Activated CD4-positive, alpha-beta T cell treated with anti-CD3 and anti-CD28 coated beads, Interleukin-2, Interleukin-6, amounts not matched to agents 100 ng/mL and 50 ng/mL, durations not matched to agents 16 hours and 8 hours (primary cell): ENCODE measurements at regions not wholly inside any gene's neighbourhood (a gene's known extent, or its start where the extent isn't known, plus 50 kb on each side); places are given as distances from the start of the nearest gene placed in this dataset.

Experiments used
- DNase-seq: peaks from one replicate; pipeline ENCODE4 v3.0.0-alpha.2; 2020

GRCh38 chr18:55166260-55166598 lies 207.0 kb upstream of the CCDC68 start:
- no peak for DNase-seq

GRCh38 chr18:55163550-55163949 lies 204.3 kb upstream of the CCDC68 start:
- DNase-seq = no peak

DNA sequence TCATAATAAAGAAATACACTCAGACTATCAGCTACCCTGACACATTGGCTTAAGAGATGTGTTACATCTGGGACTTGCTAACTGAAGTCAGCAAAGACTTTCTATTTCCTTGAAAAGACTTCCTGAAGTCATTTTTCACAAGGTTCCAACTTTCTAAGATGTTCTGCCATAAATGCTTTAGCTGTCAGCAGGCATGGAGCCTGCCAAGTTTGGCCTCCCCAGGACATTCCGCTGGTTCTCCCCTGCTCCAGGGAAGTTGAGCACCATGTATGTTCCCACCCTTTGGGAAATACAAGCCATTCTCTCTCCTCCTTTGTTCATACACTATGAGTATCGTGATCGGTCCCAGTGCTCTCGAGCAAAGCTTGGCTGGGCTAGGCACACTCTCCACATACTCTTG lies 202.7 kb upstream of the CCDC68 start:
- no peak for DNase-seq

- DNase-seq = no peak
Observed at GRCh38 chr18:55159027-55159426, 199.8 kb upstream of the CCDC68 start.

- DNase-seq = no peak
Observed at GRCh38 chr18:55158570-55158969, 199.3 kb upstream of the CCDC68 start.

- DNase-seq = no peak
Observed at GRCh38 chr18:55153346-55153745, 194.1 kb upstream of the CCDC68 start.

DNA sequence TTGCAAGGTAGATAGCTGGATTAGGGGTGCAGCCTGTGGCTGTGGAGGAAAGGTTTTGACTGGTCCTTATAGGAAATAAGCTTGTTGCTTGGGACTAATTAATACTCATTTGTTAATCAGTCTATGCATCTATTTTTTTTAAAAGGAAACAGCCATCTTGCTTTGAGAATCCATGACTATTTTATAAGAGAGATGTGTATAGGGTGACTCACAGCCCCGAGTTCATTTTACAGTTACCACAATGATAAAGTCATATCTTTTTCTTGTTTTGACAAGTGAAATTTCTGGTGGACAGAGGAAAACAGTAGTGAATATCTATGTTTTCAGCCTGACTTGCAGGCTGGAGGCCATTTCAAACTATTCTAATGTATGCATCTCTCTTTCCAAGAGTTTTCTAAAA lies 193.5 kb upstream of the CCDC68 start:
- DNase-seq = no peak

DNA sequence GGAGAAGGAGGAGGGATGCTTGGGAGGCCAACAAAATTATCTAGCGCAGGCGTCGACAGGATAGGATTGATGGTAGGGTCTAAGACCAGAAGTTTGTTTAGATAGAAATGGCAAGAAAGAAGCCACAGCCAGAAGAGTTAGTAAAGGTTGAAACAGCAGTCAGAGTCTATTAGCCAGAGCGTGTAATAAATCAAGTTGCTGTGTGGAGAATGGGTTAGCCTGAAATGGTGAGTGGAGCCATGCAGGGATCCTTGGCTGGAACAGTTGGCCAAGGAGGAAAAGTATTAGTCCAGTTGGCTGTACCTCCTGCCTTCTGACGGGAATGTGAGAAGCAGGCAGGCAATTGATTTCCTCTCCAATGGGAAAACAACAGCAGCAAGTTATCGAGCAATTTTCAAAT lies 190.7 kb upstream of the CCDC68 start:
- DNase-seq = no peak

DNA sequence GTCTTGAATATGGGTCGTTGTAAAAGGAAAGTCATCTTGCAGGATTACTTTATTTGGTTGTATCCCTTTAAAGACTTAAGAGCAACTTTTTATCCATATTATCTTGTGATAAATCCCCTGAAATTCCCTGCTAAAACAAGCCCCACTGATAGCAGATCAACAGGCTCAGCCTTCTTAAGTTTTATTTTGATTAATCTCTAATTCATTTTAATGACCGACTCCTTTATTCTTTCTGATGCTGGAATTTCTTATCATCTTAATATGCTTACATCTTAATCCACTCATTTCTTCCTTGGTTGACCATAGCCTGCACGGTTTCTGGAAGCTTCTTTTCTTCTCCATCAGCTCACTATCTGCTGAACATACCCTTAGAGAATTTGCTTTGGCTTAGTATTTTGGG lies 188.5 kb upstream of the CCDC68 start:
- DNase-seq = no peak

GRCh38 chr18:55144193-55144930 lies 185.1 kb upstream of the CCDC68 start:
- DNase-seq = no peak

DNA sequence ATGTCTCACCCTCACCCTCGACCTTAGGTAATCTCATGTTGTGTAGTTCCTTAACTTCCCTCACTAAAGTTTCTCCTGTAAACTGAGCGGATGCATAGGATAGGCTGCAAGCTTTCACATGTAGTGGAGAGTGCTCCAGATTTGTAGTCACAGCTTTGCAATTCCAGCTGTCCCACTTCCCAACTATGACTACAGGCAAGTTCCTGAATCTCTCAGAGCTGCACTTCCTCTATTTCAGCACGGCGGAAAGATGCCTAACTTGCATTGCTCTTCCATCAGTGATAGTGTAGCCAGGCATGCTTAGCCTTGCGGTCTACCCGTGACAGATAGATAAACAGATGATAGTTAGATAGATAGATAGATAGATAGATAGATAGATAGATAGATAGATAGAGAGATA lies 183.1 kb upstream of the CCDC68 start:
- no peak for DNase-seq

DNA sequence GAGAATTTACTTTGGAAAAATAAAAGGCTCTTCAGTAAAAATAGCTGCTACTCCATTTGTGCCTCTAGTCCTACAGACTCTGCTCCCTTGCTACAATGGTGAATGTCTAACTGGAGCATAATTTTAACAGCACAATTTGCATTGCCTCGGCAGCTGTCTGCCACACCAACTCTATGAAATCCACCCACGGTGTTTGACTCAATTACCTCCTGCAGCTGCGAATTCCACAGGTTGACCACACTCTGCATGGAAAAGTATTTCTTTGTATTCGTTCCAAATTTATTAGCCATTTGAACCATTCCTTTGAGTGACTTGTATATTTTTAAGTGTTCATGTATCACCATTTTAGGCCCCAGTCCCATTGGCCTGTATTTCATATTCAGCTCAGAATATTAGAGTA lies 182.1 kb upstream of the CCDC68 start:
- DNase-seq = no peak

- DNase-seq = no peak
Observed at GRCh38 chr18:55139836-55140235, 180.6 kb upstream of the CCDC68 start.

DNA sequence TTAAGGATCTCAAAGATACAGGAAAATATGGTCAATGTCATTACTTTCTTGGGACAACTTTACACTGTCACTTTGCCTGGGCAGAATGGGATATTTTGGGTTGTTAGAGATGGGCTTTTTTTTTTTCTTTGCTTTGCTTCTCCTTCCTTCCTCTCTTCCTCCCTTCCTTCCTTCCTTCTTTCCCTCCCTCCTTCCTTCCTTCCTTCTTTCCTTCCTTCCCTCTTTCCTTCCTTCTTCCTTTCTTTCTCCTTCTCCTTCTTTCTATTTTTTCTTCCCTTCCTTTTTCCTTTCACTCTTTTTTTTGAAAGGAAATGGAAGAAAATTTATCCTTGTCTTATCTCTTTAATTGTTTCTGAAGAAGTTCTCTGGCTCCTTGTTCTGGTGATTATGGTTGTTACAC lies 180.0 kb upstream of the CCDC68 start:
- DNase-seq = no peak

DNA sequence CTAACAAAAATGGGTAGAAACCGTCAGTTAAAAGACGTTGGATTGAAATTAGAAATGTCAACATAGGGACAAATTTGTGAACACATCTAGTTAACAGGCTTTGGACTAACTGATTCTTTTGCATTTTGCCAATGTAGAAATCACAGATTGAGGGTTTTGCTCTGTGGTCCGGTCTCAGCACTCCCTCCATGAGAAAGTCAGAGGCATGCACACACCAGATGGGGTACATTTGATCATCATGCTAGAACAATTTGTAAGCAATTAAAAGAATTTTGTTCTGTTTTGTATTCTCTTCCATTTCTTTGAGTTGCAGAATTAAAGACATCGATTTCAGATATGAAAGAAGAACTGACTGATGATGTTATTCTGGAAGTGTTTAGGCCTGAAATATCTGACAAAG lies 179.1 kb upstream of the CCDC68 start:
- DNase-seq = no peak

GRCh38 chr18:55137602-55138001 lies 178.3 kb upstream of the CCDC68 start:
- DNase-seq = no peak

GRCh38 chr18:55136864-55137263 lies 177.6 kb upstream of the CCDC68 start:
- DNase-seq = no peak

GRCh38 chr18:55136258-55136657 lies 177.0 kb upstream of the CCDC68 start:
- no peak for DNase-seq

DNA sequence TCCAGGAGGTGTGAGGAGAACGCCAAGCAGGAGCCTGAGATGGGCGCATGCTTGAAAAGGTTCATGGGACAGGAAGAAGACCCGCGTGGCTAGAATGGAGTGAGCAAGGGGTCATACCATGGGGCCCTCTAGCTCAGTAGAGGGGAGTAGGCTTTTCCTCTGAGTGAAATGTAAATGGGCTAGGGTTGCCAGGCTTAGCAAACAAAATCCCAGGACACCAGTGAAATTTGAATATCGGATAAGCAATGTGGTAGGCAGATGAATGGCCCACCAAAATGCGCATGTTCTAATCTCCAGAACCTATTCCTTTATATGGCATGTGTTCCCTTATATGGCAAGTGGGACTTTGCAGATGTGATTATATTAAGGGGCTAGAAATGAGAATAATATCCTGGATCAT lies 174.1 kb upstream of the CCDC68 start:
- no peak for DNase-seq

GRCh38 chr18:55128437-55128836 lies 169.2 kb upstream of the CCDC68 start:
- DNase-seq = no peak

- DNase-seq = no peak
Observed at GRCh38 chr18:55124078-55124763, 165.0 kb upstream of the CCDC68 start.

- DNase-seq = no peak
Observed at GRCh38 chr18:55123361-55123760, 164.1 kb upstream of the CCDC68 start.

DNA sequence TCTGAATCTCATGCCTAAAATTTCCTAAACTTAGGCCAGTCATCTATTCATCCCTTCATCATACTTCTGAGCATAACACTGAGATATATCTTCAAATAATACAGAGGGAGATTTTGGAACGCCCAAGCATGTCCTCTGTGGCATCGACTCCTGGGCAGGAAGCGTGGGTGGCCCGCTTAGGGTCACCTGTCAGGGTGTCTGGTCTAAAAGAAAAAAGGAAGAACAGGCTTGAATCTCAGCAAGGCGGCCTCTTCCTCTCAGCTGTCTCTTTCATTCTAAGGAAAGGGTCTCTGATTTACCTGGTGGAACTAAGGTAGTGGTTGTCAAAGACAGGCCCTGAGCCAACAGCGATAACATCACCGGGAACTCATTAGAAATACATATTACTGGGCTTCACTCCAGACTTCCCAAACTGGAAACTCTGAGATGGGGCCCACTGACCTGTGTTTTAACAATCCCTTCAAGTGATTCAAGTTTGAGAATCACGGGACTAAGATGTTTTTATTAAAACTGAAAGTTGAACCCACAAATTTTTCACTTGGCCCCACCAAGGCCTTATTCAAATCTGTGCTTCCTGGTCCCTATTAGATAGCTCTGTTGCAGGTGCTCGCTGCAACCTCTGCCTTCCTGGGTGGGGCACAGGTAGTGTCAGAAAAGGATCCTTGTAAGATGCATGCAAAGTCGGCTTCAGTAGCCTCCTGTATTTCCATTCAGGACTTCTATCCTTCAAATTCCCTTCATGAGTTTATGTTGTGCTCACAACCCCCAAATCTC lies 162.3 kb upstream of the CCDC68 start:
- DNase-seq = no peak

DNA sequence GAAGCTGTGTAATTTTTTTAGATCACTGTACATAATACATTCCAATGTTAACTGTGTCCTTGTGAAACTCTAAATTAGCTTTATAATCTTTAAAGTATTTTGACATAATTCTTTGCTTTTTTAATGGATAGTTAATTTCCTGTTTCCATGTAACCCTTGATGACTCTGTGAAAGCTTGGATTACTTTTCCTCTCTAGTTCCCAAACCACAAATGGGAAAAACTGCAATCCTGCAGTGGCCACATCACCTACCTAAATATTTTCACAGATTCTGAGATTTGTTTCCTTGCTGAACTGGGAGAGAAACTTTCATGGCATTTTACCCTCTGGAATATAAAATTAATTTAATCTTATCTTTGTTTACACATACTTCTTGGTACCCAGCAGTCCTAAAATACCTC lies 161.6 kb upstream of the CCDC68 start:
- no peak for DNase-seq
